H1 (cell line): ENCODE measurements at regions not wholly inside any gene's neighbourhood (a gene's known extent, or its start where the extent isn't known, plus 50 kb on each side); places are given as distances from the start of the nearest gene placed in this dataset.

ENCODE experiments used
- CHD1 ChIP-seq: IDR thresholded peaks from 2 replicates; pipeline ENCODE4 v1.6.1; 2012; ENCODE audit warnings: low read depth, low read length, improper control_type of control experiment
- CHD7 ChIP-seq: fragments of 300-600 bp; sonication (generic); IDR thresholded peaks from 2 replicates; pipeline ENCODE4 v1.7.1; 2012; ENCODE audit warnings: low read length, moderate library complexity, mild to moderate bottlenecking, inconsistent platforms; ENCODE audit not compliant: insufficient replicate concordance
- EP300 ChIP-seq, 2 experiments: IDR thresholded peaks; 1 replicate in 1 of 2; 2 replicates in 1 of 2; pipeline ENCODE4 v1.6.1; 2011 to 2012; ENCODE audit warnings: low read depth in 2 of 2, low read length in 2 of 2, mild to moderate bottlenecking in 2 of 2, borderline replicate concordance in 1 of 2, inconsistent platforms in 1 of 2, moderate library complexity in 1 of 2
- HDAC6 ChIP-seq: IDR thresholded peaks from one replicate; pipeline ENCODE4 v1.7.1; 2012; ENCODE audit warnings: low read depth, mild to moderate bottlenecking, inconsistent platforms, low read length, moderate library complexity
- JUND ChIP-seq: IDR thresholded peaks from 2 replicates; pipeline ENCODE4 v1.6.1; 2011; ENCODE audit warnings: mild to moderate bottlenecking, improper control_type of control experiment, low read length
- MAFK ChIP-seq: IDR thresholded peaks from 2 replicates; pipeline ENCODE4 v1.6.1; 2012; ENCODE audit warnings: low read depth, mild to moderate bottlenecking, improper control_type of control experiment, low read length
- NANOG ChIP-seq: IDR thresholded peaks from 2 replicates; pipeline ENCODE4 v1.6.1; 2011; ENCODE audit warnings: low read length, low read depth, mild to moderate bottlenecking, inconsistent platforms; ENCODE audit not compliant: insufficient read depth, poor library complexity, severe bottlenecking
- RAD21 ChIP-seq, 2 experiments: IDR thresholded peaks in 1 of 2; conservative IDR thresholded peaks in 1 of 2; 2 replicates each; pipeline ENCODE4 v1.6.1; 2011; ENCODE audit warnings: low read depth in 2 of 2, low read length in 2 of 2, improper control_type of control experiment in 1 of 2, inconsistent platforms in 1 of 2, mild to moderate bottlenecking in 1 of 2, moderate library complexity in 1 of 2
- SP1 ChIP-seq: IDR thresholded peaks from 2 replicates; pipeline ENCODE4 v1.6.1; 2011; ENCODE audit warnings: low read depth, low read length
- SP4 ChIP-seq: IDR thresholded peaks from 2 replicates; pipeline ENCODE4 v1.6.1; 2012; ENCODE audit warnings: low read length, inconsistent platforms
- SRF ChIP-seq: IDR thresholded peaks from 2 replicates; pipeline ENCODE4 v1.6.1; 2011; ENCODE audit warnings: mild to moderate bottlenecking, low read depth, low read length, moderate library complexity
- TAF1 ChIP-seq: IDR thresholded peaks from 2 replicates; pipeline ENCODE4 v1.6.1; 2011; ENCODE audit warnings: mild to moderate bottlenecking, low read depth, low read length
- TAF7 ChIP-seq: optimal IDR thresholded peaks from 2 replicates; pipeline ENCODE3; 2011; ENCODE audit warnings: low read depth, mild to moderate bottlenecking, inconsistent platforms, low read length, moderate library complexity, borderline replicate concordance

- TF ChIP-seq CHD7, result no peak
- TF ChIP-seq TAF1, result no peak
- no peak for TF ChIP-seq MAFK
- TF ChIP-seq SRF, result no peak
- TF ChIP-seq EP300 (IDR thresholded peaks at IDR 0.05; ENCODE audit: borderline replicate concordance in 1 of 2, low read depth in 2 of 2, low read length in 2 of 2), result no peak
- TF ChIP-seq SP4, result no peak
- no peak for TF ChIP-seq SP1
- TF ChIP-seq JUND, result no peak
- no peak for TF ChIP-seq CHD1
- no peak for TF ChIP-seq TAF7
- TF ChIP-seq HDAC6, result no peak
- TF ChIP-seq NANOG, result no peak
- TF ChIP-seq RAD21 (IDR thresholded peaks at IDR 0.05 in 1 of 2, conservative IDR thresholded peaks at IDR 0.05 in 1 of 2; ENCODE audit: low read depth in 2 of 2, low read length in 2 of 2), result no peak
Measured at GRCh38 chr5:135159626-135160025, 125.6 kb upstream of the PITX1 start (continued).
